K562 (cell line): ENCODE measurements at regions not wholly inside any gene's neighbourhood (a gene's known extent, or its start where the extent isn't known, plus 50 kb on each side); places are given as distances from the start of the nearest gene placed in this dataset.

Experiments
- CBX1 ChIP-seq: sonication (generic); IDR thresholded peaks from 2 replicates; pipeline ENCODE4 v1.6.1; 2016; ENCODE audit warnings: antibody characterized with exemption, low read depth, mild to moderate bottlenecking
- DIDO1 ChIP-seq: fragments of 450-650 bp; IDR thresholded peaks from 2 replicates; pipeline ENCODE4 v1.6.1; 2016; ENCODE audit warnings: low read depth, missing biosample characterization, missing genetic modification characterization
- GABPB2 ChIP-seq: fragments of 250-450 bp; sonication (Bioruptor Pico); conservative IDR thresholded peaks from 2 replicates; pipeline ENCODE4 v1.5.1; 2021; ENCODE audit warnings: mild to moderate bottlenecking
- HLTF ChIP-seq: fragments of 450-650 bp; IDR thresholded peaks from 2 replicates; pipeline ENCODE4 v1.6.1; 2016
- IRF2 ChIP-seq: sonication (generic); formaldehyde crosslinking; IDR thresholded peaks from 2 replicates; pipeline ENCODE4 v1.8.1; 2022; ENCODE audit warnings: mild to moderate bottlenecking, missing genetic modification reagents
- JUND ChIP-seq, 2 experiments: IDR thresholded peaks; 2 replicates in 1 of 2; 3 replicates in 1 of 2; pipeline ENCODE4 v1.6.1; 2011; ENCODE audit warnings: borderline replicate concordance in 2 of 2, low read depth in 2 of 2, low read length in 2 of 2, improper control_type of control experiment in 1 of 2, missing biosample characterization in 1 of 2, missing genetic modification characterization in 1 of 2, missing genetic modification reagents in 1 of 2
- YBX1 ChIP-seq: fragments of 450-650 bp; IDR thresholded peaks from 2 replicates; pipeline ENCODE4 v1.7.1; 2016; ENCODE audit warnings: mild to moderate bottlenecking
- ZNF121 ChIP-seq: sonication (generic); formaldehyde crosslinking; conservative IDR thresholded peaks from 2 replicates; pipeline ENCODE4 v1.8.0; 2022; ENCODE audit warnings: missing genetic modification reagents
- ZNF143 ChIP-seq: sonication (generic); formaldehyde crosslinking; IDR thresholded peaks from 2 replicates; pipeline ENCODE4 v1.9.0; 2022; ENCODE audit warnings: mild to moderate bottlenecking, missing genetic modification reagents
- TF ChIP-seq, protein P1 (sequence below): fragments of 450-650 bp; IDR thresholded peaks from 2 replicates; pipeline ENCODE4 v1.6.1; 2016; ENCODE audit warnings: mild to moderate bottlenecking, moderate library complexity
- TF ChIP-seq, protein P2 (sequence below): fragments of 450-650 bp; formaldehyde crosslinking; IDR thresholded peaks from 2 replicates; pipeline ENCODE4 v1.4.0; 2020; ENCODE audit warnings: mild to moderate bottlenecking, moderate library complexity

DNA sequence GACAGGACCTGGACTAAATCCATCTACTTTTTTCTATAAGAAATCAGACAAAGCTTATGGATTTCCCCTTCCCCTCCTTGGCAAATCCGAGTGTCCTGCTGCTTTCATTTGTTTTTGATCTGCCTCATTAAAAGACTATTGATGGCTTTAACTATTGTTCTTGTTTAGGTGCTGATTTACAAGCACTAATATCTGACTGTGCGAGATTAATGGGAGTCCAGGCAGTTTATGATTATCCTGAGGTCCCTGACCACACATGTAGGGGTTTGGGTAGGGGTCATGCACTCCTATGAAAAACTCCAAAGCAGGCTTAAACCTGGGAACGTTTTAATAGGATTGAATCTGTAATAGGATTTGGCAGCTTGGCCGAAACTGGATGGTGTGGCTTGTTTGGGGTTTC lies 317.5 kb upstream of the POU3F2 start (continued):
- TF ChIP-seq, protein P1, sequence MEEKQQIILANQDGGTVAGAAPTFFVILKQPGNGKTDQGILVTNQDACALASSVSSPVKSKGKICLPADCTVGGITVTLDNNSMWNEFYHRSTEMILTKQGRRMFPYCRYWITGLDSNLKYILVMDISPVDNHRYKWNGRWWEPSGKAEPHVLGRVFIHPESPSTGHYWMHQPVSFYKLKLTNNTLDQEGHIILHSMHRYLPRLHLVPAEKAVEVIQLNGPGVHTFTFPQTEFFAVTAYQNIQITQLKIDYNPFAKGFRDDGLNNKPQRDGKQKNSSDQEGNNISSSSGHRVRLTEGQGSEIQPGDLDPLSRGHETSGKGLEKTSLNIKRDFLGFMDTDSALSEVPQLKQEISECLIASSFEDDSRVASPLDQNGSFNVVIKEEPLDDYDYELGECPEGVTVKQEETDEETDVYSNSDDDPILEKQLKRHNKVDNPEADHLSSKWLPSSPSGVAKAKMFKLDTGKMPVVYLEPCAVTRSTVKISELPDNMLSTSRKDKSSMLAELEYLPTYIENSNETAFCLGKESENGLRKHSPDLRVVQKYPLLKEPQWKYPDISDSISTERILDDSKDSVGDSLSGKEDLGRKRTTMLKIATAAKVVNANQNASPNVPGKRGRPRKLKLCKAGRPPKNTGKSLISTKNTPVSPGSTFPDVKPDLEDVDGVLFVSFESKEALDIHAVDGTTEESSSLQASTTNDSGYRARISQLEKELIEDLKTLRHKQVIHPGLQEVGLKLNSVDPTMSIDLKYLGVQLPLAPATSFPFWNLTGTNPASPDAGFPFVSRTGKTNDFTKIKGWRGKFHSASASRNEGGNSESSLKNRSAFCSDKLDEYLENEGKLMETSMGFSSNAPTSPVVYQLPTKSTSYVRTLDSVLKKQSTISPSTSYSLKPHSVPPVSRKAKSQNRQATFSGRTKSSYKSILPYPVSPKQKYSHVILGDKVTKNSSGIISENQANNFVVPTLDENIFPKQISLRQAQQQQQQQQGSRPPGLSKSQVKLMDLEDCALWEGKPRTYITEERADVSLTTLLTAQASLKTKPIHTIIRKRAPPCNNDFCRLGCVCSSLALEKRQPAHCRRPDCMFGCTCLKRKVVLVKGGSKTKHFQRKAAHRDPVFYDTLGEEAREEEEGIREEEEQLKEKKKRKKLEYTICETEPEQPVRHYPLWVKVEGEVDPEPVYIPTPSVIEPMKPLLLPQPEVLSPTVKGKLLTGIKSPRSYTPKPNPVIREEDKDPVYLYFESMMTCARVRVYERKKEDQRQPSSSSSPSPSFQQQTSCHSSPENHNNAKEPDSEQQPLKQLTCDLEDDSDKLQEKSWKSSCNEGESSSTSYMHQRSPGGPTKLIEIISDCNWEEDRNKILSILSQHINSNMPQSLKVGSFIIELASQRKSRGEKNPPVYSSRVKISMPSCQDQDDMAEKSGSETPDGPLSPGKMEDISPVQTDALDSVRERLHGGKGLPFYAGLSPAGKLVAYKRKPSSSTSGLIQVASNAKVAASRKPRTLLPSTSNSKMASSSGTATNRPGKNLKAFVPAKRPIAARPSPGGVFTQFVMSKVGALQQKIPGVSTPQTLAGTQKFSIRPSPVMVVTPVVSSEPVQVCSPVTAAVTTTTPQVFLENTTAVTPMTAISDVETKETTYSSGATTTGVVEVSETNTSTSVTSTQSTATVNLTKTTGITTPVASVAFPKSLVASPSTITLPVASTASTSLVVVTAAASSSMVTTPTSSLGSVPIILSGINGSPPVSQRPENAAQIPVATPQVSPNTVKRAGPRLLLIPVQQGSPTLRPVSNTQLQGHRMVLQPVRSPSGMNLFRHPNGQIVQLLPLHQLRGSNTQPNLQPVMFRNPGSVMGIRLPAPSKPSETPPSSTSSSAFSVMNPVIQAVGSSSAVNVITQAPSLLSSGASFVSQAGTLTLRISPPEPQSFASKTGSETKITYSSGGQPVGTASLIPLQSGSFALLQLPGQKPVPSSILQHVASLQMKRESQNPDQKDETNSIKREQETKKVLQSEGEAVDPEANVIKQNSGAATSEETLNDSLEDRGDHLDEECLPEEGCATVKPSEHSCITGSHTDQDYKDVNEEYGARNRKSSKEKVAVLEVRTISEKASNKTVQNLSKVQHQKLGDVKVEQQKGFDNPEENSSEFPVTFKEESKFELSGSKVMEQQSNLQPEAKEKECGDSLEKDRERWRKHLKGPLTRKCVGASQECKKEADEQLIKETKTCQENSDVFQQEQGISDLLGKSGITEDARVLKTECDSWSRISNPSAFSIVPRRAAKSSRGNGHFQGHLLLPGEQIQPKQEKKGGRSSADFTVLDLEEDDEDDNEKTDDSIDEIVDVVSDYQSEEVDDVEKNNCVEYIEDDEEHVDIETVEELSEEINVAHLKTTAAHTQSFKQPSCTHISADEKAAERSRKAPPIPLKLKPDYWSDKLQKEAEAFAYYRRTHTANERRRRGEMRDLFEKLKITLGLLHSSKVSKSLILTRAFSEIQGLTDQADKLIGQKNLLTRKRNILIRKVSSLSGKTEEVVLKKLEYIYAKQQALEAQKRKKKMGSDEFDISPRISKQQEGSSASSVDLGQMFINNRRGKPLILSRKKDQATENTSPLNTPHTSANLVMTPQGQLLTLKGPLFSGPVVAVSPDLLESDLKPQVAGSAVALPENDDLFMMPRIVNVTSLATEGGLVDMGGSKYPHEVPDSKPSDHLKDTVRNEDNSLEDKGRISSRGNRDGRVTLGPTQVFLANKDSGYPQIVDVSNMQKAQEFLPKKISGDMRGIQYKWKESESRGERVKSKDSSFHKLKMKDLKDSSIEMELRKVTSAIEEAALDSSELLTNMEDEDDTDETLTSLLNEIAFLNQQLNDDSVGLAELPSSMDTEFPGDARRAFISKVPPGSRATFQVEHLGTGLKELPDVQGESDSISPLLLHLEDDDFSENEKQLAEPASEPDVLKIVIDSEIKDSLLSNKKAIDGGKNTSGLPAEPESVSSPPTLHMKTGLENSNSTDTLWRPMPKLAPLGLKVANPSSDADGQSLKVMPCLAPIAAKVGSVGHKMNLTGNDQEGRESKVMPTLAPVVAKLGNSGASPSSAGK = no peak
- TF ChIP-seq ZNF143 (CRISPR knock-in tag) (no peak), JUND (IDR thresholded peaks at IDR 0.05; ENCODE audit: borderline replicate concordance, low read depth, low read length) (no peak), JUND (tag; IDR thresholded peaks at IDR 0.05; ENCODE audit: borderline replicate concordance, low read depth, low read length) (no peak), YBX1 (no peak), GABPB2 (CRISPR knock-in tag) (no peak), HLTF (no peak), CBX1 (no peak), IRF2 (CRISPR knock-in tag) (no peak), DIDO1 (tag) (no peak), ZNF121 (no peak)
- TF ChIP-seq, protein P2, sequence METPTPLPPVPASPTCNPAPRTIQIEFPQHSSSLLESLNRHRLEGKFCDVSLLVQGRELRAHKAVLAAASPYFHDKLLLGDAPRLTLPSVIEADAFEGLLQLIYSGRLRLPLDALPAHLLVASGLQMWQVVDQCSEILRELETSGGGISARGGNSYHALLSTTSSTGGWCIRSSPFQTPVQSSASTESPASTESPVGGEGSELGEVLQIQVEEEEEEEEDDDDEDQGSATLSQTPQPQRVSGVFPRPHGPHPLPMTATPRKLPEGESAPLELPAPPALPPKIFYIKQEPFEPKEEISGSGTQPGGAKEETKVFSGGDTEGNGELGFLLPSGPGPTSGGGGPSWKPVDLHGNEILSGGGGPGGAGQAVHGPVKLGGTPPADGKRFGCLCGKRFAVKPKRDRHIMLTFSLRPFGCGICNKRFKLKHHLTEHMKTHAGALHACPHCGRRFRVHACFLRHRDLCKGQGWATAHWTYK (CRISPR knock-in tag) = no peak
